HT1080 (cell line): ENCODE measurements at regions not wholly inside any gene's neighbourhood (a gene's known extent, or its start where the extent isn't known, plus 50 kb on each side); places are given as distances from the start of the nearest gene placed in this dataset.
"Not testable (repeated sequence)": the region's sequence is repeated elsewhere in the genome, so short reads cannot be mapped to it uniquely, and the experiment has no call there.

Experiments used
- DNase-seq: peaks from one replicate; pipeline ENCODE4 v3.0.0-alpha.2; 2015; ENCODE audit warnings: low read depth

- no peak for DNase-seq
These were observed 356.2 kb downstream of the KCNJ3 start for GRCh38 chr2:155054712-155055111.

DNA sequence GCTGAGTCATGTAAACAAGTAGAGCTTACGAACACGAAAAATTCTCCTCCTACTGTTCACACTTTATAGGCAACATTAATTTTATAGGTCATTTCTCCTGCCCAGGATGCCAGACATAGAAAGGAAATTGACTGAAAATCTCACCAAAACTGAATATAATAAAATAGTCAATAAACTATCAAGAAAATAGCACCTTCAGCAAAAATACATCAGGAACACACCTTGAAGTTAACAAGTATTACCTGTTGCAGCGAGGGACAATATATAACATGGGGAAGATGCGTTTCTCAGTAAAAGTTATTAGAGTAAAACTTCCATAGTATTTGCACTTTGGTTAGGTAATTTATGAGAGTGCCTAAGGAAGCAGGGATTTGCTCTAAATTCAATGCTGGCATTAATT is 344.6 kb downstream of the KCNJ3 start:
- DNase-seq = no peak

GRCh38 chr2:155035308-155035707 is 336.8 kb downstream of the KCNJ3 start:
- no peak for DNase-seq

- DNase-seq = no peak
These were observed 335.2 kb downstream of the KCNJ3 start for GRCh38 chr2:155033652-155034051.

GRCh38 chr2:155030296-155030695 is 331.8 kb downstream of the KCNJ3 start:
- DNase-seq = no peak

- DNase-seq = no peak
These were observed 328.2 kb downstream of the KCNJ3 start for GRCh38 chr2:155026651-155027174.

DNA sequence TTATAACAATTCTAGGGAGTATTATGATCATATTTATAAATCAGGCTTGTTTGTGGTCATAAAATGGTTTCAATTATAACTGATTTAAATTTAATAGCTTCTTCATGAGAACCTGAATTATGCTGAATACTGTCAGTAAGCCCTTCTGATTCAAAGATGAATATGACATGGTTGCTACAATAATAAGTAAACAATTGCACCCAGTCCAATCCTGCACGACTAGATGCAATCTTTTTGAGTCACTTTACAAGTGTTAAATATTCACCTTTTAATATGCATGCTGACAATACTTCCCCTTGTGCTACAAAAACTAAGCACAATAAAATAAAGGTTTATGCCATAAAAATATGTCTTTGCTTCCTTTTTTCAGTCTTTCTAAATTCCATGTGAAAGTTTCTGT is 325.2 kb downstream of the KCNJ3 start:
- no peak for DNase-seq

DNA sequence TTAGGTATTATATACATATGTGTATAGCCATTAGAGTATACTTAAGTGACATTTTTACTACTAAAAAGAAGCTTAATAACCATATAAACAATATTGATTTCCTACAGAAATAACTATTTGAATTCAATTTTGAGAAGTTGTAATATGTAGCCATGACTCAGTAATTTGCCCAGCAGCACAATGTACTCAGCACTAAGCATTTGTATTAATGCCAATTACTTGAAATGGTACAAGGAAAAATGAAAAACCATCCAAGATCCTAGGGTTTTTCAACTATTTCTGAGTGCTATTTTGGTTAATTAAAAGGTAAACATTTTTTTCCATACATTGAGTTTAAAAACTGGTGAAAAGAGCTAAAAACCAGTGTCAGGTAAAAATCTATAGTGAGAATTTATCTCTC is 324.0 kb downstream of the KCNJ3 start:
- no peak for DNase-seq

DNA sequence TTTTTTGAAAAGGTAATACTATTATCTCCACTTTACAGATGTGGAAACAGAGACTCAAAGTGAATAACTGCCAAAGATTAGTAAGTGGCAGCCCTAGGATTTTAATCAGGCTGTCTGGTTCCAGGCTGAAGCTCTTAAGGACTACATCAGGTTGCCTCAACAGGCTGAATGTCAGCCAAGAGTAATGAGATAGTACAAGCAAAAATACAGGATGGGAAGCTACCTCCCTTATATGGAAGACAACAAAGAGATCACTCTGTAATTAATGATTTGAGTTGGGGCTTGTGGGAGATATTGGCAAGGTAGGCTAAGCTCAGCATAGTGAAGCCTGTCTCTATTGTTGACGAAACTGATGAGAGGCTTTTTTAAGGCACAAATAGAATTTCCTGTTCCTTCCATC is 323.1 kb downstream of the KCNJ3 start:
- DNase-seq = no peak

DNA sequence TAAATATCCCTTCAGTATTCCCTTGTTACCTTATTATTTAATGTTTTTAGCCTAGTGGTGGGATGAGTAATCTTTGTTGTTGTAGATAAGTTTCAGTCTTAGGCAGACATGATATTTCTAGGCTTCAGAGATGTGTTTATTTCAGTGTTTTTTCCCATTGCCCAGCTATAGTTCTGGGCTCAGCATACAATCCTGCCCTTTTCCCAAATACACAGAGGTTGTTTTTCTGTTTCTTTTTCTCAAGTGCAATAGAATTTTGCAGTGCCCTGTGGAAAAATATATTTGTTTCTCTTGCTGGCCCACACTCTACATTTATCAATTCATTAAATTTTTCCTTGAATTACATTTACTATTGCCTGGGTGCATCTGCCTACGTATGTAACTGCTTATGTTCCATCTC is 321.8 kb downstream of the KCNJ3 start:
- no peak for DNase-seq

GRCh38 chr2:155010925-155011324 is 312.4 kb downstream of the KCNJ3 start:
- no peak for DNase-seq

- peak; percentile 31 for DNase-seq
These were observed 296.9 kb downstream of the KCNJ3 start for GRCh38 chr2:154995361-154995760.

DNA sequence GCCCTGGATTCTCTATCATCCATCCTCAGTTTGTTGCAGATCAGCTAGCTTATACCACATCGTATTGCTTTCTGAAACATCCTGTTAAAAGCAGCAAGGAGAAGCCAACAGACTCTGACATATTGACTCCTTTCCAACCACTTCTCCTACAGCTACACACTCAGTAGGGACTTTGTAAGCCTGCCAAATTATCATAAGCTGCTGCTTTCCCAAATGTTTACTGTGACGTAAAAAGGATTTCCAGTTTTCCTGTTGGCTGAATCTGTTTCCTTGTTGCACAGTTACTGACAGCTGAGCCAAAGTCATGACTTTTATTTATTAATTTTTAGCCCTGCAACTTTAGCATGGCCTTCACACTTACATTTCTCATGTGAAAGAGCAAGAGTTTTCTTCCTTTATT is 294.3 kb downstream of the KCNJ3 start:
- DNase-seq = no peak

GRCh38 chr2:154978710-154979109 is 280.2 kb downstream of the KCNJ3 start:
- no peak for DNase-seq

DNA sequence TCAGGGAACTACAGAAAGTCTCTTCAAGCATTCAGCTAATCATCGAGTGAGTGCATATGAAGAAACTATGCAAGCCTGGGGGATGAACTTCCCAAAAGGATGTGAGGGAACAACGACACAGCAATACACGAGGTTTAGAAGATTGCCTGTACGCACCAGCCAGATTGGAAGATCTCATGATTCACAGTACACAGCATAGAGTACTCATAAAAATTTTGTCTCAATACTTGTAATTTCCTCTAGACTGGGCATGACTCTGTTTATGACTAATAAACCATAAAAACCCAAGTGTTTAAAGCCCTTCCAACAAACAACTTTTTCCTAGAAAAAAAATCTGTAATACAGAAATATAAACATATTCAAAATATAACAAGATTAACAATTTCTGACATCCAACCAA is 279.7 kb downstream of the KCNJ3 start:
- peak; percentile 37 for DNase-seq

GRCh38 chr2:154974041-154974440 is 275.5 kb downstream of the KCNJ3 start:
- no peak for DNase-seq

GRCh38 chr2:154963511-154963910 is 265.0 kb downstream of the KCNJ3 start:
- no peak for DNase-seq

DNA sequence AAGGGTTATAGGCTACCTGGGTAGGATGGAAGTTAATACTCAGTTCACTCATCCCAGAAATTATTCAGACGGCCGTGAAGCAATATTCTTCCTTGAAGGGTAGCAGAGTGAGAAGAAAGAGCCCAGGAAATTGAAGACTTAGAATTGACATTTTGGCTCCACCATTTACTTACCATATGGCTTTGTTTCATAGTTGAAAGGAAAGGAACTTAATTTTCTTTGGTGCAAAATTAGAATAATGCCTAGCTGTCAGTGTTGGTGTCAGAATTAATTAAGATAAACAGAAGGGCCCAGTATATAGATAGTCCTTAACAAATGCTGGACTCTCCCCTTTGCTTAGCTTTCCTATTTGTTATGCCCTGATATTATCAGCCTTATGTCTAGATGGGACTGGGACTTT is 263.2 kb downstream of the KCNJ3 start:
- DNase-seq = no peak

- DNase-seq = no peak
These were observed 262.5 kb downstream of the KCNJ3 start for GRCh38 chr2:154960802-154961583.

DNA sequence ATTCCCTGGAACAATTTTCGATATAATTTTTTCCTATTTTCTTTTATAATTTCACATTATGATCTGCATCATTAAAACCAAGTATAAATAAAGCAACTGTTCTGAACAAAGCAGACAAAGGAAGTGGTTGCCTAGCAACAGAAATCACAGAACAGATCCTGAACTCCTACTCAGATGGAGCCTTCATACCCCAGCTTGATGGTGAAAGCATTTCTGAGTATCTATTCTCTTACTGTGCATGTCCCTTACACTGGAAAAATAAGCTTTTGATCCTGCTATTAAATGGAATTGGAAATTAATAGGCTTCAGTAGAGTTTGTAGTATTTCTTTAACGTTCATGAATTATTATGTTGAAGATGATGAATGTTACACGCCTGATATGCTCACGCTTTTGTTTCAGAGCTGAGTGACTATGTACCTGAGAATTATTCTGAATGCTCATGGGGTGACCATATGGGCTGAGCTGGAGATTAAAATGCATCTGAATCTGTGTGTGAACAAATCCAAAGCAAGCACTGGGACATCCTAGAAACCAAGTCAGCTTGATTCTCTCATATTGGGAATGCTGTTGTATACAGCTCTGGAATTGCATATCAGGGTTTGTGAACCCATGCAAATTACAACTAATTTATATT is 254.0 kb downstream of the KCNJ3 start:
- DNase-seq = peak; percentile 4

DNA sequence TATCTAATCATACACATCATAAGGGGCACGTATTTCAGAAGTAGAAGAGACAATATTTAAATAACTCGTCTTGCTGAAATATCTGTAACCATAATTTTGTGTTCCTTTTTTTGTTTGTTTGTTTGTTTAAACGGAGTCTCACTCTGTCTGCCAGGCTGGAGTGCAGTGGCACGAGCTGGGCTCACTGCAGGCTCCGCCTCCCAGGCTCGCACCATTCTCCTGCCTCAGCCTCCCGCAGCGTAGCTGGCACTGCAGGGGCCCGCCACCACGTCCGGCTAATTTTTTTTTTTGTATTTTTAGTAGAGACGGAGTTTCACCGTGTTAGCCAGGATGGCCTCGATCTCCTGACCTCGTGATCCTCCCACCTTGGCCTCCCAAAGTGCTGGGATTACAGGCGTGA is 248.9 kb downstream of the KCNJ3 start:
- not testable (repeated sequence) for DNase-seq

DNA sequence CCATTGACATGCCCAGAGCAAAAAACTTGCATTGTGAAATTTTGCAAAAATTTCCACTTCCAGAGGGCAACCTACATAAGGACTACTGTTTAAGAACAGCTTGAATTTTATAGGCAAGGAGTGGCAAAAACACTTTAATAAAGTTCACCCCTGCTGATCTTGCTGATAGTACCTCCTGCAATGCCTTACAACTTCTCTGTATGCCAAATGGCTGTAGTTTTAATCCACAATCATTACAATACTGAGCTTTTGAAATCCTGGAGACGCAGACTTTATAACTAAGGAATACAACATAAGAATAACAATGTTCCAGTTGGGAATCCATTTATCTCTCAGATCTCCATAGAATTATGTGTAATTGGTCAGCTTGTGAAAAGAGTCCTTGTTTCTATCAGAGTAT is 247.5 kb downstream of the KCNJ3 start:
- DNase-seq = no peak

DNA sequence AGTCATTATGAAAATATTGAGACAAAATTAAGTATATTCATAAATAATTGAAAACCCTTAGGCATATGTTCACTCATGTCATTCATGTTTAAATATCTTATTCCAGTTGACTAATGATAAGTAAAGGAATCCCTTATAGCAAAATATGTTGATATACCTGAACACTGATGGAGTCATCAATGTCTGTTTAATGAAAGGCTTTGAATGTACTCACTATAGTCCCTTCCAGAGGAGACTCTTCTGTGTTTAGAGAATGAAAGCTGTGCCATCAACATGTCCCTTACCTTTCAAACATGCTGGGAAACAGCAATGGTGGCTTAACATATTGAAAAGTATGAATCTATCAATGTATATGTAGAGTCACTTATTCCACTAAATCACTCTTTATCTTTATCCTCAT is 242.9 kb downstream of the KCNJ3 start:
- DNase-seq = no peak
